HCT116 (cell line): ENCODE measurements at regions not wholly inside any gene's neighbourhood (a gene's known extent, or its start where the extent isn't known, plus 50 kb on each side); places are given as distances from the start of the nearest gene placed in this dataset.

Experiments
- ATAC-seq: fragments of 200-7000 bp; cut with Tn5 transposase; 2 replicates; pipeline ENCODE4 v1.9.1; 2020; ENCODE audit warnings: mild to moderate bottlenecking, moderate library complexity
- BruUV-seq: library from RNA; stranded (reverse); fragments of 400-500 nt; replicated peaks from 2 replicates; lab custom pipeline; 2021; lab: Mats Ljungman, UMichigan
- CTCF ChIA-PET: fragments of 300-600 bp; sonication (Branson Sonifier 250); formaldehyde crosslinking; loops from one replicate; lab custom pipeline; 2021; ENCODE audit warnings: antibody characterized with exemption; lab: Charles Lee
- POLR2A ChIA-PET: fragments of 300-600, 350-600 bp; sonication (Branson Sonifier 250); formaldehyde crosslinking; loops from one replicate; lab custom pipeline; 2021; ENCODE audit warnings: antibody characterized with exemption; lab: Charles Lee
- RAD21 ChIA-PET, 2 experiments: fragments of 300-600 bp; sonication (Branson Sonifier 250); formaldehyde crosslinking; loops; one replicate each; lab custom pipeline; 2023; ENCODE audit warnings: low total read pairs in 2 of 2; ENCODE audit not compliant: uncharacterized antibody in 2 of 2, unreplicated experiment in 2 of 2, low non-redundant PET in 1 of 2; lab: Charles Lee
- DNase-seq: peaks from one replicate; pipeline ENCODE4 v3.0.0-alpha.2; 2010; ENCODE audit warnings: low read depth, low spot score
- H2AFZ ChIP-seq: fragments of 200-600 bp; shearing (Covaris generic), sonication (generic); 2 replicates; pipeline ENCODE4 v1.6.1; 2017; ENCODE audit warnings: low read depth, mixed run types, mixed read lengths, antibody characterized with exemption, low read length; ENCODE audit not compliant: poor library complexity, severe bottlenecking
- H3K27ac ChIP-seq: 2 replicates; pipeline ENCODE4 v1.5.1; 2012; ENCODE audit warnings: low read depth, low read length
- H3K27me3 ChIP-seq: fragments of 200-600 bp; sonication (generic); 2 replicates; pipeline ENCODE4 v1.6.1; 2016; ENCODE audit warnings: mixed run types, low read length, mixed read lengths; ENCODE audit not compliant: insufficient read depth
- H3K36me3 ChIP-seq, 2 experiments: fragments of 200-500 bp in 1 of 2; fragments of 200-600 bp in 1 of 2; sonication (Bioruptor generic) in 1 of 2; sonication (generic) in 1 of 2; 2 replicates each; pipeline versions ENCODE4 v1.5.1 to v1.6.1; 2014 to 2016; ENCODE audit warnings: low read length in 2 of 2, inconsistent platforms in 1 of 2, mixed read lengths in 1 of 2, mixed run types in 1 of 2; ENCODE audit not compliant: insufficient read depth in 2 of 2, control insufficient read depth in 1 of 2
- H3K4me1 ChIP-seq, 2 experiments: fragments of 200-600 bp in 1 of 2; sonication (generic) in 1 of 2; 2 replicates each; pipeline versions ENCODE4 v1.5.1 to v1.6.1; 2012 to 2017; ENCODE audit warnings: low read length in 2 of 2, inconsistent platforms in 1 of 2, mild to moderate bottlenecking in 1 of 2, mixed read lengths in 1 of 2, mixed run types in 1 of 2, moderate library complexity in 1 of 2; ENCODE audit not compliant: insufficient read depth in 2 of 2, control insufficient read depth in 1 of 2
- H3K4me2 ChIP-seq: fragments of 200-600 bp; sonication (generic); 2 replicates; pipeline ENCODE4 v1.6.1; 2017; ENCODE audit warnings: mixed run types, low read length, mixed read lengths
- H3K4me3 ChIP-seq, 2 experiments: fragments of 200-600 bp in 1 of 2; sonication (generic) in 1 of 2; replicated peaks in 1 of 2; 2 replicates each; pipeline ENCODE4 v1.5.1; 2011 to 2016; ENCODE audit warnings: low read length in 2 of 2, control low read depth in 1 of 2, low read depth in 1 of 2, mild to moderate bottlenecking in 1 of 2, mixed read lengths in 1 of 2, mixed run types in 1 of 2
- H3K79me2 ChIP-seq: fragments of 200-600 bp; sonication (generic); 2 replicates; pipeline ENCODE4 v1.6.1; 2017; ENCODE audit warnings: mild to moderate bottlenecking, mixed run types, low read length, moderate library complexity, mixed read lengths; ENCODE audit not compliant: insufficient read depth
- H3K9ac ChIP-seq: fragments of 200-600 bp; sonication (generic); 2 replicates; pipeline ENCODE4 v1.6.1; 2016; ENCODE audit warnings: low read length, mixed read lengths
- H3K9me2 ChIP-seq: fragments of 200-600 bp; sonication (generic), shearing (Covaris generic); 2 replicates; pipeline ENCODE4 v1.6.1; 2017; ENCODE audit warnings: mixed run types, mild to moderate bottlenecking, moderate library complexity; ENCODE audit not compliant: insufficient read depth
- H3K9me3 ChIP-seq, 2 experiments: fragments of 200-500 bp in 1 of 2; fragments of 200-600 bp in 1 of 2; sonication (Bioruptor generic) in 1 of 2; sonication (generic) in 1 of 2; 2 replicates each; pipeline ENCODE4 v1.6.1; 2014 to 2017; ENCODE audit warnings: low read length in 2 of 2, mixed read lengths in 2 of 2, inconsistent platforms in 1 of 2, low read depth in 1 of 2, mild to moderate bottlenecking in 1 of 2, mixed run types in 1 of 2, moderate library complexity in 1 of 2; ENCODE audit not compliant: control insufficient read depth in 1 of 2, insufficient read depth in 1 of 2
- H4K20me1 ChIP-seq: fragments of 200-600 bp; sonication (generic), shearing (Covaris generic); 2 replicates; pipeline ENCODE4 v1.6.1; 2017; ENCODE audit warnings: mixed run types, mild to moderate bottlenecking, moderate library complexity; ENCODE audit not compliant: insufficient read depth
- CBX3 ChIP-seq: IDR thresholded peaks from 2 replicates; pipeline ENCODE4 v1.6.1; 2012; ENCODE audit warnings: low read depth
- CEBPB ChIP-seq: IDR thresholded peaks from 2 replicates; pipeline ENCODE4 v1.6.1; 2012; ENCODE audit warnings: low read depth
- ELF1 ChIP-seq: IDR thresholded peaks from 2 replicates; pipeline ENCODE4 v1.6.1; 2012; ENCODE audit warnings: low read depth, borderline replicate concordance
- EZH2 ChIP-seq: fragments of 200-600 bp; sonication (generic); IDR thresholded peaks from 2 replicates; pipeline ENCODE4 v1.6.1; 2017; ENCODE audit warnings: antibody characterized with exemption, mixed run types
- FOSL1 ChIP-seq: IDR thresholded peaks from 2 replicates; pipeline ENCODE4 v1.6.1; 2012; ENCODE audit warnings: low read depth
- MAX ChIP-seq: IDR thresholded peaks from 2 replicates; pipeline ENCODE4 v1.6.1; 2012
- POLR2AphosphoS5 ChIP-seq: IDR thresholded peaks from 2 replicates; pipeline ENCODE4 v1.6.1; 2011; ENCODE audit warnings: mild to moderate bottlenecking, low read depth, low read length, moderate library complexity
- SIN3A ChIP-seq: IDR thresholded peaks from 2 replicates; pipeline ENCODE4 v1.6.1; 2012; ENCODE audit warnings: low read depth
- SRF ChIP-seq: IDR thresholded peaks from 2 replicates; pipeline ENCODE4 v1.6.1; 2012; ENCODE audit warnings: low read depth
- YY1 ChIP-seq: IDR thresholded peaks from 2 replicates; pipeline ENCODE4 v1.6.1; 2011; ENCODE audit warnings: low read length, low read depth, moderate library complexity, mild to moderate bottlenecking; ENCODE audit not compliant: insufficient replicate concordance; ENCODE audit errors: extremely low read depth
- ZFX ChIP-seq: fragments of 450-650 bp; IDR thresholded peaks from 2 replicates; pipeline ENCODE4 v1.6.1; 2017
- ZNF274 ChIP-seq: fragments of 200-500 bp; sonication (Bioruptor generic); IDR thresholded peaks from 2 replicates; pipeline ENCODE4 v1.6.1; 2014; ENCODE audit warnings: mild to moderate bottlenecking, low read depth, low read length, inconsistent platforms
- intact Hi-C: fragments of 100-400 bp; cut with micrococcal nuclease; formaldehyde crosslinking; loops from 2 replicates; pipeline ENCODE4 v1.10.0; 2022
- TF ChIP-seq, protein P1 (sequence below): IDR thresholded peaks from 2 replicates; pipeline ENCODE4 v1.6.1; 2012; ENCODE audit warnings: low read depth
- TF ChIP-seq, protein P2 (sequence below), 3 experiments: fragments of 200-600 bp in 1 of 3; sonication (generic) in 1 of 3; IDR thresholded peaks in 2 of 3; conservative IDR thresholded peaks in 1 of 3; 2 replicates each; pipeline ENCODE4 v1.5.1; 2012 to 2017; ENCODE audit warnings: low read depth in 2 of 3, low read length in 2 of 3, antibody characterized with exemption in 1 of 3, borderline replicate concordance in 1 of 3, control low read depth in 1 of 3, mild to moderate bottlenecking in 1 of 3, mixed read lengths in 1 of 3, mixed run types in 1 of 3, moderate library complexity in 1 of 3; ENCODE audit not compliant: insufficient read depth in 1 of 3
- TF ChIP-seq, protein P3 (sequence below): IDR thresholded peaks from 2 replicates; pipeline ENCODE4 v1.6.1; 2011; ENCODE audit warnings: mild to moderate bottlenecking, low read length, moderate library complexity; ENCODE audit not compliant: insufficient replicate concordance; ENCODE audit errors: extremely low read depth

DNA sequence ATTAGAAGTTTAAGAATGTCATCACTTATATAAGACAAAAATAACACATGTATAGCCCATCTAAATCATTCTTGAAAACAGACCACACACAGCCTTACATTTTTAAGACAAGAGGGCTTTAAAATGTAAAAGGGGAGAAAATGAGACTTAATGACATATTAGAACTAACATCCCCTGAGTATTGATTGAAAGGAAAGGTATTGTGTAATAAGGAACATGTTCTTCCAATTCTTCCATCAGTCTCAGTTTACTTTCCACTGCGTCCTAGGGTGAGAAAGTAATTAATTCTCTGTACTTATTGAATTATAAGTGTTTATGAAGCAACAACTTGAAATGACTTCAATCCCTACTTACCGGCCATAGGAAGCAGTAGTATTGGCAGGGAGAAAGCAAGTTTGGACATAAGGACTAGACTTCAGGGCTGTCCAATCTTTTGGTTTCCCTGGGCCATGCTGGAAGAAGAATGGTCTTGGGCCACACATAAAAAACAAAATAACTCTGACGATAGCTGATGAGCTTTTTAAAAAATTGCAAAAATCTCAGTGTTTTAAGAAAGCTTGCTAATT lies 202.7 kb upstream of the SPRY1 start:
- no peaks in the 10 kb centered on the region for H3K4me1 ChIP-seq
- DNase-seq, result no peak
- intact Hi-C loops, result no loop called here
- ChIA-PET RAD21 (no interaction called here), CTCF (no interaction called here), POLR2A (no interaction called here)
- no peaks in the 10 kb centered on the region for H3K9me2 ChIP-seq
- no peak overlapping the region for H2AFZ ChIP-seq
- no peak for TF ChIP-seq EZH2
- TF ChIP-seq, protein P1, sequence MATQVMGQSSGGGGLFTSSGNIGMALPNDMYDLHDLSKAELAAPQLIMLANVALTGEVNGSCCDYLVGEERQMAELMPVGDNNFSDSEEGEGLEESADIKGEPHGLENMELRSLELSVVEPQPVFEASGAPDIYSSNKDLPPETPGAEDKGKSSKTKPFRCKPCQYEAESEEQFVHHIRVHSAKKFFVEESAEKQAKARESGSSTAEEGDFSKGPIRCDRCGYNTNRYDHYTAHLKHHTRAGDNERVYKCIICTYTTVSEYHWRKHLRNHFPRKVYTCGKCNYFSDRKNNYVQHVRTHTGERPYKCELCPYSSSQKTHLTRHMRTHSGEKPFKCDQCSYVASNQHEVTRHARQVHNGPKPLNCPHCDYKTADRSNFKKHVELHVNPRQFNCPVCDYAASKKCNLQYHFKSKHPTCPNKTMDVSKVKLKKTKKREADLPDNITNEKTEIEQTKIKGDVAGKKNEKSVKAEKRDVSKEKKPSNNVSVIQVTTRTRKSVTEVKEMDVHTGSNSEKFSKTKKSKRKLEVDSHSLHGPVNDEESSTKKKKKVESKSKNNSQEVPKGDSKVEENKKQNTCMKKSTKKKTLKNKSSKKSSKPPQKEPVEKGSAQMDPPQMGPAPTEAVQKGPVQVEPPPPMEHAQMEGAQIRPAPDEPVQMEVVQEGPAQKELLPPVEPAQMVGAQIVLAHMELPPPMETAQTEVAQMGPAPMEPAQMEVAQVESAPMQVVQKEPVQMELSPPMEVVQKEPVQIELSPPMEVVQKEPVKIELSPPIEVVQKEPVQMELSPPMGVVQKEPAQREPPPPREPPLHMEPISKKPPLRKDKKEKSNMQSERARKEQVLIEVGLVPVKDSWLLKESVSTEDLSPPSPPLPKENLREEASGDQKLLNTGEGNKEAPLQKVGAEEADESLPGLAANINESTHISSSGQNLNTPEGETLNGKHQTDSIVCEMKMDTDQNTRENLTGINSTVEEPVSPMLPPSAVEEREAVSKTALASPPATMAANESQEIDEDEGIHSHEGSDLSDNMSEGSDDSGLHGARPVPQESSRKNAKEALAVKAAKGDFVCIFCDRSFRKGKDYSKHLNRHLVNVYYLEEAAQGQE, result no peak
- TF ChIP-seq ELF1, result no peak
- TF ChIP-seq CEBPB, result no peak
- TF ChIP-seq FOSL1, result no peak
- TF ChIP-seq MAX, result no peak
- TF ChIP-seq, protein P2, sequence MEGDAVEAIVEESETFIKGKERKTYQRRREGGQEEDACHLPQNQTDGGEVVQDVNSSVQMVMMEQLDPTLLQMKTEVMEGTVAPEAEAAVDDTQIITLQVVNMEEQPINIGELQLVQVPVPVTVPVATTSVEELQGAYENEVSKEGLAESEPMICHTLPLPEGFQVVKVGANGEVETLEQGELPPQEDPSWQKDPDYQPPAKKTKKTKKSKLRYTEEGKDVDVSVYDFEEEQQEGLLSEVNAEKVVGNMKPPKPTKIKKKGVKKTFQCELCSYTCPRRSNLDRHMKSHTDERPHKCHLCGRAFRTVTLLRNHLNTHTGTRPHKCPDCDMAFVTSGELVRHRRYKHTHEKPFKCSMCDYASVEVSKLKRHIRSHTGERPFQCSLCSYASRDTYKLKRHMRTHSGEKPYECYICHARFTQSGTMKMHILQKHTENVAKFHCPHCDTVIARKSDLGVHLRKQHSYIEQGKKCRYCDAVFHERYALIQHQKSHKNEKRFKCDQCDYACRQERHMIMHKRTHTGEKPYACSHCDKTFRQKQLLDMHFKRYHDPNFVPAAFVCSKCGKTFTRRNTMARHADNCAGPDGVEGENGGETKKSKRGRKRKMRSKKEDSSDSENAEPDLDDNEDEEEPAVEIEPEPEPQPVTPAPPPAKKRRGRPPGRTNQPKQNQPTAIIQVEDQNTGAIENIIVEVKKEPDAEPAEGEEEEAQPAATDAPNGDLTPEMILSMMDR (IDR thresholded peaks at IDR 0.05 in 2 of 3, conservative IDR thresholded peaks at IDR 0.05 in 1 of 3; ENCODE audit: borderline replicate concordance in 1 of 3, insufficient read depth in 1 of 3, low read depth in 2 of 3, low read length in 2 of 3), result no peak
- TF ChIP-seq SRF, result no peak
- TF ChIP-seq CBX3, result no peak
- no peak for TF ChIP-seq YY1
- no peak for TF ChIP-seq POLR2AphosphoS5
- TF ChIP-seq ZFX, result no peak
- TF ChIP-seq ZNF274, result no peak
- TF ChIP-seq, protein P3, sequence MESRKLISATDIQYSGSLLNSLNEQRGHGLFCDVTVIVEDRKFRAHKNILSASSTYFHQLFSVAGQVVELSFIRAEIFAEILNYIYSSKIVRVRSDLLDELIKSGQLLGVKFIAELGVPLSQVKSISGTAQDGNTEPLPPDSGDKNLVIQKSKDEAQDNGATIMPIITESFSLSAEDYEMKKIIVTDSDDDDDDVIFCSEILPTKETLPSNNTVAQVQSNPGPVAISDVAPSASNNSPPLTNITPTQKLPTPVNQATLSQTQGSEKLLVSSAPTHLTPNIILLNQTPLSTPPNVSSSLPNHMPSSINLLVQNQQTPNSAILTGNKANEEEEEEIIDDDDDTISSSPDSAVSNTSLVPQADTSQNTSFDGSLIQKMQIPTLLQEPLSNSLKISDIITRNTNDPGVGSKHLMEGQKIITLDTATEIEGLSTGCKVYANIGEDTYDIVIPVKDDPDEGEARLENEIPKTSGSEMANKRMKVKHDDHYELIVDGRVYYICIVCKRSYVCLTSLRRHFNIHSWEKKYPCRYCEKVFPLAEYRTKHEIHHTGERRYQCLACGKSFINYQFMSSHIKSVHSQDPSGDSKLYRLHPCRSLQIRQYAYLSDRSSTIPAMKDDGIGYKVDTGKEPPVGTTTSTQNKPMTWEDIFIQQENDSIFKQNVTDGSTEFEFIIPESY, result no peak
- TF ChIP-seq SIN3A, result no peak
- H3K4me3 ChIP-seq, result no peak overlapping the region
- ATAC-seq, result no peak
- no peak overlapping the region for H3K9ac ChIP-seq
- no peaks in the 10 kb centered on the region for H4K20me1 ChIP-seq
- no peak overlapping the region for H3K4me2 ChIP-seq
- H3K79me2 ChIP-seq, result no peaks in the 10 kb centered on the region
- H3K27me3 ChIP-seq, result no peaks in the 10 kb centered on the region
- H3K27ac ChIP-seq, result no peak overlapping the region
- no peaks in the 10 kb centered on the region for H3K36me3 ChIP-seq
- no TSS peak for BruUV-seq
- no peaks in the 10 kb centered on the region for H3K9me3 ChIP-seq
